CD14-positive monocyte (primary cell): ENCODE measurements at regions not wholly inside any gene's neighbourhood (a gene's known extent, or its start where the extent isn't known, plus 50 kb on each side); places are given as distances from the start of the nearest gene placed in this dataset.

Experiments used
- DNase-seq, 3 donors: peaks; one replicate each; pipeline ENCODE4 v3.0.0-alpha.2; 2011 to 2022
- H2AFZ ChIP-seq: 2 replicates; pipeline ENCODE4 v1.6.0; 2012; ENCODE audit warnings: mild to moderate bottlenecking, low read depth, low read length, inconsistent platforms; ENCODE audit not compliant: insufficient read depth, poor library complexity, severe bottlenecking
- H3K27ac ChIP-seq, 2 donors: 1 replicate in 1 of 2; 2 replicates in 1 of 2; pipeline ENCODE4 v1.5.1; 2012 to 2013; ENCODE audit warnings: low read length in 2 of 2, control low read depth in 1 of 2, inconsistent platforms in 1 of 2, low read depth in 1 of 2, mild to moderate bottlenecking in 1 of 2
- H3K27me3 ChIP-seq, 2 donors: one replicate each; pipeline versions ENCODE4 v1.6.0 to v1.6.1; 2011 to 2013; ENCODE audit warnings: low read length in 2 of 2; ENCODE audit not compliant: control insufficient read depth in 2 of 2, insufficient read depth in 2 of 2
- H3K36me3 ChIP-seq, 2 donors: replicated peaks in 1 of 2; 1 replicate in 1 of 2; 2 replicates in 1 of 2; pipeline versions ENCODE4 v1.5.1 to v1.6.1; 2012 to 2013; ENCODE audit warnings: low read length in 2 of 2, control low read depth in 1 of 2, inconsistent platforms in 1 of 2, mild to moderate bottlenecking in 1 of 2; ENCODE audit not compliant: insufficient read depth in 2 of 2, control insufficient read depth in 1 of 2
- H3K4me1 ChIP-seq, 2 donors: 1 replicate in 1 of 2; 2 replicates in 1 of 2; pipeline versions ENCODE4 v1.5.1 to v1.6.1; 2012 to 2013; ENCODE audit warnings: low read length in 2 of 2, control low read depth in 1 of 2, inconsistent platforms in 1 of 2, mild to moderate bottlenecking in 1 of 2, moderate library complexity in 1 of 2; ENCODE audit not compliant: insufficient read depth in 2 of 2, control insufficient read depth in 1 of 2
- H3K4me2 ChIP-seq: replicated peaks from 2 replicates; pipeline ENCODE3; 2012; ENCODE audit warnings: low read length, moderate library complexity, mild to moderate bottlenecking; ENCODE audit not compliant: poor library complexity, severe bottlenecking; ENCODE audit errors: extremely low read depth
- H3K4me3 ChIP-seq, 3 experiments: fragments of 200-600 bp in 1 of 3; sonication (generic) in 1 of 3; replicated peaks in 1 of 3; 1 replicate in 2 of 3; 2 replicates in 1 of 3; pipeline ENCODE4 v1.5.1; 2011 to 2013; ENCODE audit warnings: low read length in 3 of 3, mild to moderate bottlenecking in 3 of 3, control low read depth in 2 of 3, low read depth in 2 of 3, inconsistent platforms in 1 of 3, moderate library complexity in 1 of 3
- H3K79me2 ChIP-seq: 2 replicates; pipeline ENCODE4 v1.6.0; 2012; ENCODE audit warnings: mild to moderate bottlenecking, control low read depth, inconsistent platforms, low read length, moderate library complexity; ENCODE audit not compliant: insufficient read depth
- H3K9ac ChIP-seq: 2 replicates; pipeline ENCODE4 v1.6.0; 2017; ENCODE audit warnings: low read length, mild to moderate bottlenecking; ENCODE audit not compliant: insufficient read depth, poor library complexity, severe bottlenecking
- H3K9me3 ChIP-seq, 2 donors: replicated peaks in 1 of 2; 1 replicate in 1 of 2; 2 replicates in 1 of 2; pipeline versions ENCODE4 v1.5.1 to v1.6.1; 2012 to 2013; ENCODE audit warnings: low read length in 2 of 2, control low read depth in 1 of 2; ENCODE audit not compliant: control insufficient read depth in 1 of 2, insufficient read depth in 1 of 2
- H4K20me1 ChIP-seq: 2 replicates; pipeline ENCODE4 v1.6.0; 2012; ENCODE audit warnings: mild to moderate bottlenecking, low read length, control low read depth, moderate library complexity; ENCODE audit not compliant: insufficient read depth
- H3K27ac Mint-ChIP-seq, 7 donors: one replicate each; pipeline ENCODE4 v1.8.0; 2020; ENCODE audit warnings: mild to moderate bottlenecking in 7 of 7, mixed read lengths in 7 of 7, moderate library complexity in 6 of 7, inconsistent platforms in 2 of 7
- H3K27me3 Mint-ChIP-seq, 3 donors: one replicate each; pipeline ENCODE4 v1.8.0; 2021 to 2022; ENCODE audit warnings: low read depth in 3 of 3, mild to moderate bottlenecking in 3 of 3, mixed read lengths in 3 of 3, moderate library complexity in 3 of 3, inconsistent platforms in 1 of 3
- H3K36me3 Mint-ChIP-seq, 2 donors: one replicate each; pipeline ENCODE4 v1.8.0; 2020; ENCODE audit warnings: mixed read lengths in 2 of 2, inconsistent platforms in 1 of 2, mild to moderate bottlenecking in 1 of 2
- H3K4me1 Mint-ChIP-seq: one replicate; pipeline ENCODE4 v1.8.0; 2020; ENCODE audit warnings: mild to moderate bottlenecking, mixed read lengths
- H3K4me3 Mint-ChIP-seq, 2 donors: one replicate each; pipeline ENCODE4 v1.8.0; 2020; ENCODE audit warnings: mild to moderate bottlenecking in 2 of 2, mixed read lengths in 2 of 2, moderate library complexity in 1 of 2
- H3K9me3 Mint-ChIP-seq, 7 donors: one replicate each; pipeline ENCODE4 v1.8.0; 2020 to 2022; ENCODE audit warnings: mixed read lengths in 7 of 7, mild to moderate bottlenecking in 6 of 7, moderate library complexity in 6 of 7, inconsistent platforms in 2 of 7
- CTCF ChIP-seq: fragments of 200-600 bp; IDR thresholded peaks from one replicate; pipeline ENCODE4 v1.8.0; 2022; ENCODE audit warnings: antibody characterized with exemption, mild to moderate bottlenecking
- WGBS: methylation state at CpG from one replicate; pipeline ENCODE4 v1.1.5; 2013; ENCODE audit warnings: missing lambda C conversion rate; ENCODE audit not compliant: insufficient coverage; 5-methylcytosine and 5-hydroxymethylcytosine counted together
- intact Hi-C, 2 donors: fragments of 100-400 bp; cut with micrococcal nuclease; formaldehyde crosslinking; loops; one replicate each; pipeline versions ENCODE4 v1.15.0 to v1.15.1; 2023

DNA sequence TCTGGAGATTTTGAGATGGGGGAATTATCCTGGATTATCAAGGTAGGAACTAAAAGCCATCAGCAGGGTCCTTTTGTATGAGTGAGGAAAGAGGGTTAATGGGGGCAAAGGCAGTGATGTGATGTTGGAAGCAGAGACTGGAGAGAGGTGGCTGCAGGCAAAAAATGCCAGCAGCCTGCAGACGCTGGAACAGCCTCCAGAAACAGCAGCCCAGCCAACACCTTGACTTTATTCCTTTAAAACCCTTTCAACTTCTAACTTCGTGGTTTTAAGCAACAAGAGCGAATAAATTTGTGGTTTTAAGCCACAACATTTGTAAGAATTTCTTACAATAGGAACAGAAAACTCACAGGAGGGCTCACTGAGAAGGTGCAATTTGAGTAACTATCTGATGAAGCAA lies 523.1 kb upstream of the HS6ST1 start:
- H3K79me2 ChIP-seq, result no peaks in the 10 kb centered on the region
- no peak overlapping the region for H3K9ac ChIP-seq
- H3K9me3 Mint-ChIP-seq, result peaks cover 0 to 10% (median 3%) of the 10 kb centered on the region in 7 donors
- H3K27me3 Mint-ChIP-seq, result peaks cover 3 to 6% (median 4%) of the 10 kb centered on the region in 3 donors
- H3K4me1 ChIP-seq, result no peaks in the 10 kb centered on the region
- no peak for TF ChIP-seq CTCF
- no peaks in the 10 kb centered on the region for H3K36me3 Mint-ChIP-seq
- H3K4me3 ChIP-seq, result no peak overlapping the region
- H3K27me3 ChIP-seq, result no peaks in the 10 kb centered on the region
- no peak for DNase-seq
- no CpG with 5 or more reads among the region's 3 CpGs for WGBS
- H3K4me2 ChIP-seq, result no peak overlapping the region
- H3K27ac Mint-ChIP-seq, result no peak overlapping the region
- H3K27ac ChIP-seq, result no peak overlapping the region
- H3K4me3 Mint-ChIP-seq, result no peak overlapping the region
- no peaks in the 10 kb centered on the region for H3K9me3 ChIP-seq
- intact Hi-C loops, result no loop called here
- H3K36me3 ChIP-seq, result no peaks in the 10 kb centered on the region
- no peaks in the 10 kb centered on the region for H3K4me1 Mint-ChIP-seq
- H4K20me1 ChIP-seq, result no peaks in the 10 kb centered on the region
- no peak overlapping the region for H2AFZ ChIP-seq

GRCh38 chr2:128867311-128867710 lies 548.6 kb upstream of the HS6ST1 start:
- Histone ChIP-seq H3K4me2 (no peak overlapping the region), H3K27ac (no peak overlapping the region), H3K9me3 (no peaks in the 10 kb centered on the region), H3K27me3 (no peaks in the 10 kb centered on the region), H2AFZ (no peak overlapping the region), H3K36me3 (no peaks in the 10 kb centered on the region), H3K4me1 (no peaks in the 10 kb centered on the region), H4K20me1 (no peaks in the 10 kb centered on the region), H3K9ac (no peak overlapping the region), H3K79me2 (no peaks in the 10 kb centered on the region), H3K4me3 (no peak overlapping the region)
- WGBS, result 87% methylated on average over 6 of the region's 9 CpGs
- TF ChIP-seq CTCF, result no peak
- DNase-seq, result no peak
- H3K4me1 Mint-ChIP-seq, result no peaks in the 10 kb centered on the region
- intact Hi-C loops, result no loop called here
- no peaks in the 10 kb centered on the region for H3K36me3 Mint-ChIP-seq
- H3K27me3 Mint-ChIP-seq, result no peaks in the 10 kb centered on the region
- no peak overlapping the region for H3K4me3 Mint-ChIP-seq
- no peak overlapping the region for H3K27ac Mint-ChIP-seq
- H3K9me3 Mint-ChIP-seq, result peaks cover 0 to 5% (median 2%) of the 10 kb centered on the region in 7 donors
